GM19023 (cell line): ENCODE measurements at regions not wholly inside any gene's neighbourhood (a gene's known extent, or its start where the extent isn't known, plus 50 kb on each side); places are given as distances from the start of the nearest gene placed in this dataset.

Experiments
- ATAC-seq: cut with Tn5 transposase; IDR thresholded peaks from one replicate; pipeline ENCODE4 v1.9.1; 2021; ENCODE audit warnings: mild to moderate bottlenecking, moderate library complexity; ENCODE audit not compliant: unreplicated experiment

GRCh38 chr6:7042654-7043545 lies 64.9 kb upstream of the RREB1 start:
- ATAC-seq = no peak

DNA sequence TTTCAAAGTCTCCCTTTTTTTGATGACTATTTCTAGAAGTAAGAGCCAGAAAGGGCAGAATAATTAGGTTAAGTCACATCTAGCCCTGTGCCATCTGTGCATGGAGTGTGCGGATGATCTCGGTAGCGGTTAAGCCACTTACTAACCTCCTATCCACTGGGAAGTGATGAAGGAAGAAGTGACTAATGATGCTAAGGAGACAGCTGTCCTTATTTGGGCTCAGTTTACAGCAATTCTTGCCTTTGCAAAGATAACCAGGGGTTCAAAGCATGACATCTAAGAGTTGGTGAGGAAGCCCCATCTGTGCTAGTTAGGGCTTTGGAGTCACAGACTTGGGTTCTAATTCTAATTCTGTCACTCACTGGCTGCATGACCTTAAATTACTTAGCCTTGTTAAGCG lies 62.4 kb upstream of the RREB1 start:
- ATAC-seq = no peak

GRCh38 chr6:7045746-7046145 lies 62.0 kb upstream of the RREB1 start:
- ATAC-seq = no peak

DNA sequence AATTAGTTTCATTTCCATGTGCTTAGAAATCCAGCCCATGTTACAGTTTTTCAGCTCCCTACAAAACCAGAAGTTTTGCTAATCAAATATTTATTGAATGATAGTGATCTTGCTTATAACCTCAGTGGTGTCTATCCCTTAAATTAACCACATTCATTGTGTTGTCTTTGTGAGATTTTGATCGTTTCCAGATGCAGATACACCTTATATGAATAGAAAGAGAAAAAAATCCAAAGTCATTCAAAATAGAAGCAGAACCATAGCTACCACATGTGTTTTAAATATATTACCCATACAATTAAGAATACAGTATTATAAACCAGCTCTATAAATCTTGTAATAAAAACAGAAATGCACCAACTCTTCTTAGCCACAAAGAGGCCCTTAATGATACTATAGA lies 60.6 kb upstream of the RREB1 start:
- ATAC-seq = no peak

DNA sequence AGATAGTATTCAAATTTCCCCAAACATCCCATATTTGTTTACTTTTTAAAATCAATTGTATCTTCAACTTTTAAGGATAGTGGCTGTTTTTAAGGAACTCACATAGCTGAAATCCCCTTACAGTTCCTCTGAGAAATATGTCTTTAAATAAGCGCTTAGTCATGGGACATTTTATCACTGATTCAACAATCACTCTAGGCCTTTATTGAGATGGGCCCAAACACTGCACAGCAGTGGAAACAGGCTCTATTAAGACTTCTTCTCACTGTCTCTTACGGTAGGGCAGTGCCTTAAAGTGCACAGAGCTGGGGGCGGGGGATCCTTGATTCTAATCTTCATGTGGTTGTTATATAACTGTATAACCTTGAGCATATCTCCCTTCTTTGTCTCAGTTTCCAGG lies 59.8 kb upstream of the RREB1 start:
- ATAC-seq = no peak

DNA sequence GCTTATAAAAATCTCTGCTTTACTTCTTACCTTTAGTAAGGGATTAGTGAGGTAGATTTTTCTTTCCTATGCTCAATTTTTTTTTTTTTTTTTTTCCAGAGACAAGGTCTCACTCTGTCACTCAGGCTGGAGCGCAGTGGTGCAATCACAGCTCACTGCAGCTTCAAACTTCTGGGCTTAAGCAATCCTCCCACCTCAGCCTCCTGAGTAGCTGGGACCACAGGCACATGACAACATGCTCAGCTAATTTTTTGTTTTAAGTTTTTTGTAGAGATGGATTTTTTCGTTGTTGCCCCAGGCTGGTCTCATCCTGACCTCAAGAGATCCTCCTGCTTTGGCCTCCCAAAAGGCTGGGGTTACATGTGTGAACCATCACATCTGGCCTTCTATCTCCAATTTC lies 58.9 kb upstream of the RREB1 start:
- no peak for ATAC-seq

DNA sequence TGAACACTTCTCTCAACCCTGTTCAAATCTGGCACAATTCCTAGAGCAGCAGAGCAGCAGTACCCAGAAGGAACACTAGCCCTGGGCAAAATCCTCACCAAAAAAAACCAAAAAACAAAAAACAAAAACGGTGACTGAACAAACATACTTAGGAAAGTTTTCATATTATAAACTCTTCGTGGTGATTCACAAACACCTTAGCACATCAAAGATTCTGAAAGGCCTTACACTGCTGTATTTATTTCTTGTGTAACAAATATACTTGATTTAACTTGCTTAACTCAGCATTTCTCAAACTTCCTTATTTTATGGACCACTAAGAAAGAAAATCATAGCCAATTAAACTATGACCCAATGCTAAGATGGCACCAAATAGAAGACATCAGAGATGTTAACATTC lies 57.8 kb upstream of the RREB1 start:
- no peak for ATAC-seq

GRCh38 chr6:7050872-7051779 lies 56.6 kb upstream of the RREB1 start:
- ATAC-seq = no peak

DNA sequence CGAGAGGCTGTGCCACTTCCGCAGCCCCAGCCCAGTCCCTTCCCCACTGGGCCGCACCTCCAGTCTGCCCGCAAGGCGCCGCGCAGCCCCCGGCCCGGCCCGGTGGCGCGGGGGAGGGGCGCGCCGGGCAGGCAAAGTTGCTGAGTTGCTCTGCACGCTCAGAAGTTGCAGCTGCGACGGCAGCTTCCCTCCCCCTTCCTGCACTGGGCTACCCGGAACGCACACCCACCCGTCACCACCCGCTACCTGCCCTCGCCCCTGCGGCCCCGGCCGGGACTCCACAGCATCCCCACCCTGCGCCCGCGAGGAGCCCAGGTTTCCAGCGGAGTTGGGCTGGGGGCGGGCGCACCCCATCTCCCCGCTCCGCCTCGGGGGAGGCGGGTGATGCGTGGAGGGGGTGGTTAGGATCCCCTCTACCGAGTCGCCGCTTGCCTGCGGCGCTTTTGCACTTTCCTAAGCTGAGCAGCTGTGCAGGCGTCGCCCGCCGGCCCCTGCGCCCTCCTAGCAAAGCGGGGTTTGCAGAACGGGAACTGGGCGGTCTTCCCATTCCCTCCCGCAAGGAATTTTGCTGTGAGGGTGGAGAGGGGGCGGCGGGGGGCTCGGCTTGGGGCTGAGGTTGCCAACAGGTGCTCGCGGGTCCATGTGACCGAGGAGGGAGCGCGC lies 55.9 kb upstream of the RREB1 start:
- peak; percentile 55 for ATAC-seq

- ATAC-seq = no peak
Measured at GRCh38 chr6:7052443-7053011, 55.2 kb upstream of the RREB1 start.

DNA sequence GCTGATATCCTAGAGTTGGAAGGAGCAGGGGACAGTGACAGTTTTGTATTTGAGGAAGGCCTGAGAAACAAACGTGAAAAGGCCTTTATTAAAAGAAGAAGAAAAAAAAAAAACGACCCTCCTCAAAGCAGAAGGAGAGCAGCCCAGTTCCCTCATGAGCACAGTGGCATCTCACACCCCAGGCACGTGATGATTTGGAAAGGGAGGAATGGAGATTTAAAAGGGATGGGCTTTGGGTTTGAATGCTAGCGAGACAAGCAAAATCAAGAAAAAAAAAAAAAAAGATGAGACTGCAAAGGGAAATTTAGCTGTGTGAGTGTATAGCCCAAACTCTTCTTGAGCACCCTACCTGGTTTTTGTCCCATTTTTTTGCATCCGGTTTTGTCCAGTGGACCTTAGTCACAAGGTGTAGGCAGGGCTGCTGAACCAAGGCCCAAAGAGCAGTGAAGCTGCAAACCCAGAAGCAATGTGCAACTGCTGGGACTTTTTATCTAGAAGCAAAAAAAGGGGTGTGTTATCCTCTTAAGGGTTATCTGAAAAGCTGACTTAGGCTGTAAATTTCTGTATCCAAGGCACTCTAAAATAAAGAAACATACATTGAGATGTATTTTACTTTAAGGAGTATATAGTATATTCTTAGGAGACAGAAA lies 54.5 kb upstream of the RREB1 start:
- ATAC-seq = no peak
